ENCODE measurements at regions not wholly inside any gene's neighbourhood (a gene's known extent, or its start where the extent isn't known, plus 50 kb on each side); places are given as distances from the start of the nearest gene placed in this dataset.

- no peak for DNase-seq
- Mint-ChIP-seq H3K27me3 (ENCODE audit: low read depth) (no peaks in the 10 kb centered on the region), H3K36me3 (ENCODE audit: insufficient read depth) (no peaks in the 10 kb centered on the region), H3K4me1 (ENCODE audit: low read depth) (no peaks in the 10 kb centered on the region), H3K9me3 (peaks cover 4% of the 10 kb centered on the region), H3K4me3 (no peak overlapping the region)
- no peak for ATAC-seq
Observed at GRCh38 chr5:4881366-4882002, 258.6 kb upstream of the ADAMTS16 start.

- no peaks in the 10 kb centered on the region for H3K4me1 Mint-ChIP-seq (ENCODE audit: low read depth)
- ATAC-seq (no peak), DNase-seq (no peak)
- no peaks in the 10 kb centered on the region for H3K27me3 Mint-ChIP-seq (ENCODE audit: low read depth)
- H3K36me3 Mint-ChIP-seq (ENCODE audit: insufficient read depth), result no peaks in the 10 kb centered on the region
- H3K4me3 Mint-ChIP-seq, result no peak overlapping the region
- H3K9me3 Mint-ChIP-seq, result peaks cover 4% of the 10 kb centered on the region
Observed at GRCh38 chr5:4882186-4882585, 257.9 kb upstream of the ADAMTS16 start.

GRCh38 chr5:4883360-4883759, 256.8 kb upstream of the ADAMTS16 start:
- DNase-seq (no peak), ATAC-seq (no peak)
- Mint-ChIP-seq H3K9me3 (peaks cover 4% of the 10 kb centered on the region), H3K27me3 (ENCODE audit: low read depth) (no peaks in the 10 kb centered on the region), H3K4me1 (ENCODE audit: low read depth) (no peaks in the 10 kb centered on the region), H3K36me3 (ENCODE audit: insufficient read depth) (no peaks in the 10 kb centered on the region), H3K4me3 (no peak overlapping the region)

DNA sequence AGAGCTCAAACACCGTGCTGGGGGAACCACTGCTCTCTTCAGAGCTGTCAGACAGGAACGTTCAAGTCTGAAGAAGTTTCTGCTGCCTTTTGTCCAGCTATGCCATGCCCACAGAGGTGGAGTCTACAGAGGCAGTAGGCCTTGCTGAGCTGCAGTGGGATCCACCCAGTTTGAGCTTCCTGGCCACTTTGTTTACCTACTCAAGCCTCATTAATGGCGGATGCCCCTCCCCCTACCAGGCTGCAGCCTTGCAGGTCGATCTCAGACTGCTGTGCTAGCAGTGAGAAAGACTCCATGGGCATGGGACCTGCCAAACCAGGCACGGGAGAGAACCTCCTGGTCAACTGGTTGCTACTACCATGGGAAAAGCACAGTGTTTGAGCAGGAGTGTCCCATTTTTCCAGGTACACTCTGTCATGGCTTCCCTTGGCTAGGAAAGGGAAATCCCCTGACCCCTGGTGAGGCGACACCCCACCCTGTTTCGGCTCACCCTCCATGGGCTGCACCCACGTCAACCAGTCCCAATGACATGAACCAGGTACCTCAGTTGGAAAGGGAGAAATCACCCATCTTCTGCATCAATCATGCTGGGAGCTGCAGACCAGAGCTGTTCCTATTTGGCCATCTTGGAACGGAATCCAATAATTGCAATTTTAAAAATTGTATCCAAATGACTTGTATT, 246.9 kb upstream of the ADAMTS16 start:
- H3K4me1 Mint-ChIP-seq (ENCODE audit: low read depth), result no peaks in the 10 kb centered on the region
- no peaks in the 10 kb centered on the region for H3K9me3 Mint-ChIP-seq
- no peak overlapping the region for H3K4me3 Mint-ChIP-seq
- no peak for ATAC-seq
- DNase-seq, result no peak
- H3K27me3 Mint-ChIP-seq (ENCODE audit: low read depth), result no peaks in the 10 kb centered on the region
- no peaks in the 10 kb centered on the region for H3K36me3 Mint-ChIP-seq (ENCODE audit: insufficient read depth)

- ATAC-seq (no peak), DNase-seq (no peak)
- H3K36me3 Mint-ChIP-seq (ENCODE audit: insufficient read depth), result no peaks in the 10 kb centered on the region
- H3K27me3 Mint-ChIP-seq (ENCODE audit: low read depth), result no peaks in the 10 kb centered on the region
- H3K4me3 Mint-ChIP-seq, result no peak overlapping the region
- H3K9me3 Mint-ChIP-seq, result no peaks in the 10 kb centered on the region
- H3K4me1 Mint-ChIP-seq (ENCODE audit: low read depth), result no peaks in the 10 kb centered on the region
Observed at GRCh38 chr5:4896328-4896727, 243.8 kb upstream of the ADAMTS16 start.

- DNase-seq (no peak), ATAC-seq (no peak)
- H3K36me3 Mint-ChIP-seq (ENCODE audit: insufficient read depth), result no peaks in the 10 kb centered on the region
- no peaks in the 10 kb centered on the region for H3K9me3 Mint-ChIP-seq
- no peaks in the 10 kb centered on the region for H3K4me1 Mint-ChIP-seq (ENCODE audit: low read depth)
- no peak overlapping the region for H3K4me3 Mint-ChIP-seq
- H3K27me3 Mint-ChIP-seq (ENCODE audit: low read depth), result no peaks in the 10 kb centered on the region
Observed at GRCh38 chr5:4901305-4901811, 238.8 kb upstream of the ADAMTS16 start.

GRCh38 chr5:4901924-4902323, 238.2 kb upstream of the ADAMTS16 start:
- H3K4me1 Mint-ChIP-seq (ENCODE audit: low read depth), result no peaks in the 10 kb centered on the region
- no peak for ATAC-seq
- H3K4me3 Mint-ChIP-seq, result no peak overlapping the region
- H3K9me3 Mint-ChIP-seq, result no peaks in the 10 kb centered on the region
- DNase-seq, result no peak
- no peaks in the 10 kb centered on the region for H3K27me3 Mint-ChIP-seq (ENCODE audit: low read depth)
- no peaks in the 10 kb centered on the region for H3K36me3 Mint-ChIP-seq (ENCODE audit: insufficient read depth)

DNA sequence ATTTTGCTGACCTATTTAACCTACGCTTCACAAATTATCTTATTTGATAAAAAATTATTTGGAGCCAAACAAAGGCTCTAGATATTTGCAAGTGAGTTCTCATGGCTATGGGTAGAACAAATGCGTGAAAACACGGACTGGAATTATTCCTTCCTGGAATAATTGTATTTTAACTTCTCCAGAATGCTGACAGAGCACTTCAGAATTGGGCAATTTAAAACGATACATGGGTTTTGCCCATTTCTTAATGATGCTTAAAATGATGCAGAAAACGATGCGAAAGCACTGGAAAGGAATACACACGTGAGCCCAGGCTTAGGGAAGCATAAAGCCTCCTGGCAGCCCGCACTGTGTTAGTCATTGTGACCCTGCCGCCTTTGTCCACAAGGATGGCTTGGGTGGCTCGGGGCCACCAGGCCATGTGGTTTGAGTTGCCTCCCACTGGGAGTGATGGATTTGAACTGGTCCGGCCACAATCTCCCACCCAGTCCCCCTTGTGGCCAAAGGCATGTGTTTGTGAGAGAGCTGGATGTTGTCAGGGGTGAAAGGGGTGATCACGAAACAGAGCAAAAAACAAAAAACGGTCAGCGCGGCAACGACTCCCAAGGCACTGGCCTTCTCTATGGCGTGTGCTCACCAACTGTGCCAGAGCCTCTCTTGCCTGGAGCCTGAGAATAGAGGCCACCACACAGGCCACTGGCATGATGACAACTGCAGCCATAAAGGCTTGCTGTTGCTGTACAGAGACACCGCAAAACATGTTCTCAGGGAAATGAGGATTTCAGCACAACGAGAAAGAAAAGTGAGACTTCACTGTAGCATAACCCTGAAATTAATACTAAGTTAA, 234.2 kb upstream of the ADAMTS16 start:
- Mint-ChIP-seq H3K4me3 (no peak overlapping the region), H3K36me3 (ENCODE audit: insufficient read depth) (no peaks in the 10 kb centered on the region), H3K9me3 (peaks cover 3% of the 10 kb centered on the region), H3K27me3 (ENCODE audit: low read depth) (no peaks in the 10 kb centered on the region), H3K4me1 (ENCODE audit: low read depth) (no peaks in the 10 kb centered on the region)
- ATAC-seq, result no peak
- DNase-seq, result no peak

- Mint-ChIP-seq H3K4me1 (ENCODE audit: low read depth) (no peaks in the 10 kb centered on the region), H3K36me3 (ENCODE audit: insufficient read depth) (no peaks in the 10 kb centered on the region), H3K9me3 (peaks cover 6% of the 10 kb centered on the region), H3K4me3 (no peak overlapping the region), H3K27me3 (ENCODE audit: low read depth) (no peaks in the 10 kb centered on the region)
- ATAC-seq, result no peak
- DNase-seq, result no peak
Observed at GRCh38 chr5:4906786-4907185, 233.3 kb upstream of the ADAMTS16 start.

DNA sequence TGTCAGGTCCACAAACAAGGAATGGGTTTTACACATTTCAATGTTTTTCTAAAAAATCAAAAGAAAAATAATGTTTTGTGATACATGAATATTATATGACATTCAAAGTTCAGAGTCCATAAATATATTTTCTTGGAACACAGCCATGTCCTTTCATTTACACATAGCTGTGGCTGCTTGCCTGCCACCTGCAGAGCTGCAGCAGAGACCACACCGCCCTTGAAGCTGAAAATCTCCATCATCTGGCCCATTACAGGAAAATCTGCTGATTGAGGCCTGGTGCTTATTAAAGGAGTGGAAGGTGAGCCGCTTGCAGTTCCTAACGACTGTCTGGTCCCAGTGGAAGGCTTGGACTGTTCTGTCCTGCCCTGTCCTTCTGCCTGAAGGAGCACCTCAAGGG, 232.6 kb upstream of the ADAMTS16 start:
- no peak for ATAC-seq
- Mint-ChIP-seq H3K4me3 (no peak overlapping the region), H3K36me3 (ENCODE audit: insufficient read depth) (no peaks in the 10 kb centered on the region), H3K27me3 (ENCODE audit: low read depth) (no peaks in the 10 kb centered on the region), H3K9me3 (peaks cover 6% of the 10 kb centered on the region), H3K4me1 (ENCODE audit: low read depth) (no peaks in the 10 kb centered on the region)
- DNase-seq, result no peak

- Mint-ChIP-seq H3K4me3 (no peak overlapping the region), H3K4me1 (ENCODE audit: low read depth) (no peaks in the 10 kb centered on the region), H3K9me3 (peaks cover 6% of the 10 kb centered on the region), H3K36me3 (ENCODE audit: insufficient read depth) (no peaks in the 10 kb centered on the region), H3K27me3 (ENCODE audit: low read depth) (no peaks in the 10 kb centered on the region)
- ATAC-seq, result no peak
- DNase-seq, result no peak
Observed at GRCh38 chr5:4909086-4909485, 231.0 kb upstream of the ADAMTS16 start.

- H3K27me3 Mint-ChIP-seq (ENCODE audit: low read depth), result no peaks in the 10 kb centered on the region
- H3K9me3 Mint-ChIP-seq, result peaks cover 6% of the 10 kb centered on the region
- ATAC-seq, result no peak
- H3K4me1 Mint-ChIP-seq (ENCODE audit: low read depth), result no peaks in the 10 kb centered on the region
- no peak for DNase-seq
- H3K4me3 Mint-ChIP-seq, result no peak overlapping the region
- H3K36me3 Mint-ChIP-seq (ENCODE audit: insufficient read depth), result no peaks in the 10 kb centered on the region
Observed at GRCh38 chr5:4911646-4912403, 228.3 kb upstream of the ADAMTS16 start.

- ATAC-seq, result no peak
- Mint-ChIP-seq H3K9me3 (no peaks in the 10 kb centered on the region), H3K36me3 (ENCODE audit: insufficient read depth) (no peaks in the 10 kb centered on the region), H3K4me3 (no peak overlapping the region), H3K4me1 (ENCODE audit: low read depth) (no peaks in the 10 kb centered on the region), H3K27me3 (ENCODE audit: low read depth) (no peaks in the 10 kb centered on the region)
- DNase-seq, result no peak
Observed at GRCh38 chr5:4921929-4922328, 218.2 kb upstream of the ADAMTS16 start.

DNA sequence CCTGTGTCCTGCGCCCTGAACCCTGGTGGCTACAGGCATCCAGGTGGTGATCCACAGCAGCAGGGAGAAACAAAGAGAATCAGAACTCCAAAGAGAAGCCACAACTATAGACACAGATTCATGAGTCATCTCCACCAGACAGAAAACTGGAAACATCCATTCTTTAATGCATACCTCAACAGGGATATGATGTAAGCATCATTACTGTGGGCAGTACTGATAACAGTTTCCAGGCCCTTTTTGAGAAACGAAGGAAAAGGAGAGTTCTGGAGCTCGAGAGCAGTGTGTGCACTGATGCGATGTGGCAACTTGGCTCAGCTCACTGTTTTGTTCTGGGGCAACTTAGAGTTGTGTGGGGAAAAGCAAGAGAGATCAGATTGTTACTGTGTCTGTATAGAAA, 215.6 kb upstream of the ADAMTS16 start:
- Mint-ChIP-seq H3K4me1 (ENCODE audit: low read depth) (no peaks in the 10 kb centered on the region), H3K27me3 (ENCODE audit: low read depth) (no peaks in the 10 kb centered on the region), H3K36me3 (ENCODE audit: insufficient read depth) (no peaks in the 10 kb centered on the region), H3K9me3 (no peaks in the 10 kb centered on the region), H3K4me3 (no peak overlapping the region)
- ATAC-seq (no peak), DNase-seq (no peak)
